Endothelial cell of umbilical vein (primary cell): ENCODE measurements at regions not wholly inside any gene's neighbourhood (a gene's known extent, or its start where the extent isn't known, plus 50 kb on each side); places are given as distances from the start of the nearest gene placed in this dataset.

Experiments used
- BruUV-seq: library from RNA; stranded (reverse); fragments of 400-500 nt; replicated peaks from 2 replicates; lab custom pipeline; 2021; lab: Mats Ljungman, UMichigan
- CTCF ChIA-PET: fragments of 300-600, 350-600 bp; sonication (Branson Sonifier 250); formaldehyde crosslinking; loops from one replicate; lab custom pipeline; 2021; ENCODE audit warnings: antibody characterized with exemption, inconsistent platforms; lab: Charles Lee
- POLR2A ChIA-PET: fragments of 300-600, 350-600 bp; sonication (Branson Sonifier 250); formaldehyde crosslinking; loops from one replicate; lab custom pipeline; 2021; ENCODE audit warnings: antibody characterized with exemption, inconsistent platforms; lab: Charles Lee
- DNase-seq: peaks from one replicate; pipeline ENCODE4 v3.0.0-alpha.2; 2011; ENCODE audit warnings: low read depth, low spot score
- FAIRE-seq: peaks from 2 replicates; lab custom pipeline; 2011; peaks lifted over from hg19 to GRCh38; lab: Jason Lieb, UNC
- H2AFZ ChIP-seq: 2 replicates; pipeline ENCODE4 v1.6.0; 2012; ENCODE audit warnings: low read depth, low read length, control low read depth, inconsistent platforms
- H3K27ac ChIP-seq: 2 replicates; pipeline ENCODE4 v1.5.1; 2011; ENCODE audit warnings: low read depth, mild to moderate bottlenecking, control low read depth, low read length, moderate library complexity; ENCODE audit not compliant: insufficient read depth
- H3K27me3 ChIP-seq, 2 experiments: 2 replicates each; pipeline versions ENCODE4 v1.6.0 to v1.6.1; 2011; ENCODE audit warnings: low read length in 2 of 2, mixed read lengths in 1 of 2; ENCODE audit not compliant: control insufficient read depth in 2 of 2, insufficient read depth in 2 of 2
- H3K36me3 ChIP-seq, 2 experiments: 2 replicates in 1 of 2; 3 replicates in 1 of 2; pipeline ENCODE4 v1.5.1; 2011; ENCODE audit warnings: low read length in 2 of 2, mild to moderate bottlenecking in 1 of 2, moderate library complexity in 1 of 2; ENCODE audit not compliant: control insufficient read depth in 2 of 2, insufficient read depth in 2 of 2; ENCODE audit errors: extremely low read depth in 1 of 2
- H3K4me1 ChIP-seq: 3 replicates; pipeline ENCODE4 v1.5.1; 2011; ENCODE audit warnings: mild to moderate bottlenecking, low read length; ENCODE audit not compliant: control insufficient read depth, insufficient read depth; ENCODE audit errors: extremely low read depth
- H3K4me2 ChIP-seq: 2 replicates; pipeline ENCODE4 v1.6.1; 2011; ENCODE audit warnings: low read length, control low read depth, mixed read lengths; ENCODE audit not compliant: insufficient read depth
- H3K4me3 ChIP-seq, 3 experiments: fragments of 200-600 bp in 1 of 3; sonication (generic), shearing (Covaris generic) in 1 of 3; replicated peaks in 1 of 3; 2 replicates each; pipeline ENCODE4 v1.5.1; 2011 to 2016; ENCODE audit warnings: control low read depth in 3 of 3, low read length in 3 of 3, mild to moderate bottlenecking in 2 of 3, inconsistent platforms in 1 of 3, low read depth in 1 of 3, moderate library complexity in 1 of 3; ENCODE audit not compliant: insufficient read depth in 1 of 3
- H3K79me2 ChIP-seq: 2 replicates; pipeline ENCODE4 v1.6.0; 2012; ENCODE audit warnings: low read length, inconsistent platforms; ENCODE audit not compliant: control insufficient read depth, insufficient read depth
- H3K9ac ChIP-seq: replicated peaks from 2 replicates; pipeline ENCODE3; 2011; ENCODE audit warnings: low read length, control low read depth; ENCODE audit not compliant: insufficient read depth; ENCODE audit errors: extremely low read depth
- H3K9me1 ChIP-seq: replicated peaks from 3 replicates; pipeline ENCODE4 v1.6.0; 2011; ENCODE audit warnings: mild to moderate bottlenecking, low read length; ENCODE audit not compliant: control insufficient read depth, insufficient read depth; ENCODE audit errors: extremely low read depth
- H3K9me3 ChIP-seq: replicated peaks from 2 replicates; pipeline ENCODE4 v1.5.1; 2012; ENCODE audit warnings: low read length, inconsistent platforms; ENCODE audit not compliant: control insufficient read depth, insufficient read depth
- H4K20me1 ChIP-seq: replicated peaks from 2 replicates; pipeline ENCODE3; 2011; ENCODE audit warnings: mild to moderate bottlenecking, low read length; ENCODE audit not compliant: control insufficient read depth, insufficient read depth; ENCODE audit errors: extremely low read depth
- EZH2 ChIP-seq: IDR thresholded peaks from 2 replicates; pipeline ENCODE4 v1.6.1; 2012; ENCODE audit warnings: borderline replicate concordance, low read depth, mild to moderate bottlenecking, moderate library complexity, low read length, inconsistent platforms; ENCODE audit not compliant: severe bottlenecking
- FOS ChIP-seq: IDR thresholded peaks from 2 replicates; pipeline ENCODE4 v1.6.1; 2011; ENCODE audit warnings: mild to moderate bottlenecking, low read length, moderate library complexity, borderline replicate concordance; ENCODE audit not compliant: insufficient read depth
- GATA2 ChIP-seq: IDR thresholded peaks from 2 replicates; pipeline ENCODE4 v1.7.0; 2011; ENCODE audit warnings: low read depth, mild to moderate bottlenecking, moderate library complexity, mixed read lengths, low read length; ENCODE audit not compliant: insufficient read length, insufficient read depth
- JUN ChIP-seq: IDR thresholded peaks from 2 replicates; pipeline ENCODE4 v1.6.1; 2011; ENCODE audit warnings: borderline replicate concordance, low read depth; ENCODE audit not compliant: insufficient read length, insufficient read depth
- MAX ChIP-seq: IDR thresholded peaks from 2 replicates; pipeline ENCODE4 v1.6.1; 2011; ENCODE audit not compliant: insufficient read depth, insufficient read length
- MYC ChIP-seq: IDR thresholded peaks from one replicate; pipeline ENCODE4 v1.6.1; 2011; ENCODE audit warnings: mild to moderate bottlenecking, low read depth, low read length
- POLR2A ChIP-seq: IDR thresholded peaks from 2 replicates; pipeline ENCODE4 v1.6.1; 2012; ENCODE audit warnings: low read depth, mild to moderate bottlenecking, control low read depth, low read length
- POLR2AphosphoS5 ChIP-seq: IDR thresholded peaks from 2 replicates; pipeline ENCODE4 v1.6.1; 2012; ENCODE audit warnings: low read depth, mild to moderate bottlenecking, control low read depth, low read length, moderate library complexity; ENCODE audit not compliant: insufficient read depth
- dilution Hi-C: fragments of 300-500 bp; cut with MboI; formaldehyde crosslinking; loops from one replicate; pipeline ENCODE4 v1.15.0; 2019; ENCODE audit warnings: low sequenced_read_pairs; ENCODE audit not compliant: extremely low pct_ligation_motif_present
- intact Hi-C: fragments of 100-400 bp; cut with micrococcal nuclease; formaldehyde crosslinking; loops from one replicate; pipeline ENCODE4 v1.10.0; 2022
- TF ChIP-seq, protein P1 (sequence below), 2 donors: IDR thresholded peaks; 1 replicate in 1 of 2; 2 replicates in 1 of 2; pipeline ENCODE4 v1.5.1; 2011; ENCODE audit warnings: low read length in 2 of 2, mild to moderate bottlenecking in 2 of 2, moderate library complexity in 2 of 2, control low read depth in 1 of 2, inconsistent platforms in 1 of 2, low read depth in 1 of 2; ENCODE audit not compliant: insufficient read depth in 1 of 2; ENCODE audit errors: extremely low read depth in 1 of 2

DNA sequence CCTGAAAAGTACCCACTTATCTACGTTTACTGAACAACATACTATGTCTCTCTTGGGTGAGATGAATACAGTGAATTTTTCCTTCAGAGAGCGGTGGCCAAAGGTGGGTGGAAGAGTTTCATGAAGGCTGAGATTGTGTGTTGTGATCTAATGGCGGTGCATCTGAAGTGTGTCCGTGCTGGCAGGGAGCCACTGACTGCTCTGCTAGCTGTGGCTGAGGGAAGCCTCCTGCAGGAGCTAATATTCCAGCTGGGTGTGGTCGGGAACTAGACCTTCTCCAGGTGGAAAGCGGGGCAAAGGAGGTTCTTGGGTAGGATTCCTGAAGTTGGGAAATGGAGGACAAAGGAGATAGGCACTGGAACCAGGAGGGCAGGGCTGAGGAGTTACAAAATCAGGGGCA is 69.2 kb upstream of the GRB10 start:
- peaks cover 1 to 3% of the 10 kb centered on the region in 2 experiments for H3K27me3 ChIP-seq
- no peaks in the 10 kb centered on the region for H4K20me1 ChIP-seq
- H3K9ac ChIP-seq, result no peak overlapping the region
- POLR2A ChIA-PET, result no interaction called here
- H3K9me3 ChIP-seq, result no peaks in the 10 kb centered on the region
- H3K79me2 ChIP-seq, result no peaks in the 10 kb centered on the region
- no peaks in the 10 kb centered on the region for H3K36me3 ChIP-seq
- H3K27ac ChIP-seq, result no peak overlapping the region
- CTCF ChIA-PET, result no interaction called here
- H3K9me1 ChIP-seq, result no peaks in the 10 kb centered on the region
- FAIRE-seq (no peak), DNase-seq (no peak)
- dilution Hi-C loops (no loop called here), intact Hi-C loops (no loop called here)
- TF ChIP-seq EZH2 (no peak), JUN (no peak), POLR2AphosphoS5 (no peak), FOS (no peak), POLR2A (no peak), GATA2 (no peak), MYC (no peak), MAX (no peak)
- TF ChIP-seq, protein P1, sequence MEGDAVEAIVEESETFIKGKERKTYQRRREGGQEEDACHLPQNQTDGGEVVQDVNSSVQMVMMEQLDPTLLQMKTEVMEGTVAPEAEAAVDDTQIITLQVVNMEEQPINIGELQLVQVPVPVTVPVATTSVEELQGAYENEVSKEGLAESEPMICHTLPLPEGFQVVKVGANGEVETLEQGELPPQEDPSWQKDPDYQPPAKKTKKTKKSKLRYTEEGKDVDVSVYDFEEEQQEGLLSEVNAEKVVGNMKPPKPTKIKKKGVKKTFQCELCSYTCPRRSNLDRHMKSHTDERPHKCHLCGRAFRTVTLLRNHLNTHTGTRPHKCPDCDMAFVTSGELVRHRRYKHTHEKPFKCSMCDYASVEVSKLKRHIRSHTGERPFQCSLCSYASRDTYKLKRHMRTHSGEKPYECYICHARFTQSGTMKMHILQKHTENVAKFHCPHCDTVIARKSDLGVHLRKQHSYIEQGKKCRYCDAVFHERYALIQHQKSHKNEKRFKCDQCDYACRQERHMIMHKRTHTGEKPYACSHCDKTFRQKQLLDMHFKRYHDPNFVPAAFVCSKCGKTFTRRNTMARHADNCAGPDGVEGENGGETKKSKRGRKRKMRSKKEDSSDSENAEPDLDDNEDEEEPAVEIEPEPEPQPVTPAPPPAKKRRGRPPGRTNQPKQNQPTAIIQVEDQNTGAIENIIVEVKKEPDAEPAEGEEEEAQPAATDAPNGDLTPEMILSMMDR (IDR thresholded peaks at IDR 0.05; ENCODE audit: extremely low read depth in 1 of 2, insufficient read depth in 1 of 2, low read depth in 1 of 2, low read length in 2 of 2), result no peak
- no peak overlapping the region for H2AFZ ChIP-seq
- H3K4me2 ChIP-seq, result no peak overlapping the region
- no peaks in the 10 kb centered on the region for H3K4me1 ChIP-seq
- no TSS peak for BruUV-seq
- H3K4me3 ChIP-seq, result no peak overlapping the region
